ENCODE measurements at regions not wholly inside any gene's neighbourhood (a gene's known extent, or its start where the extent isn't known, plus 50 kb on each side); places are given as distances from the start of the nearest gene placed in this dataset.
"Not testable (repeated sequence)": the region's sequence is repeated elsewhere in the genome, so short reads cannot be mapped to it uniquely, and the experiment has no call there.

GRCh38 chr9:75500940-75501339, 389.5 kb upstream of the PCSK5 start:
- H3K36me3 Mint-ChIP-seq; H3K36me3 ChIP-seq (ENCODE audit: control insufficient read depth in 2 of 2, extremely low read depth in 1 of 2, insufficient read depth in 1 of 2, low read length in 1 of 2); H3K4me3 ChIP-seq (ENCODE audit: control insufficient read depth in 1 of 2, extremely low read depth in 1 of 2, low read length in 1 of 2); H3K27ac Mint-ChIP-seq; H3K27me3 ChIP-seq (replicated peaks in 1 of 2; ENCODE audit: control insufficient read depth in 2 of 2, extremely low read depth in 1 of 2, insufficient read depth in 2 of 2, low read length in 1 of 2); ATAC-seq (replicated peaks in 1 of 4); H3K9me3 Mint-ChIP-seq; H3K27ac ChIP-seq (ENCODE audit: low read length); H3K4me1 Mint-ChIP-seq; CTCF ChIA-PET; DNase-seq; H3K4me3 Mint-ChIP-seq; H3K4me1 ChIP-seq (ENCODE audit: control insufficient read depth in 1 of 2, extremely low read depth in 1 of 2, insufficient read depth in 2 of 2, low read length in 2 of 2); H3K27me3 Mint-ChIP-seq; H3K9me3 ChIP-seq; POLR2A ChIA-PET: not testable (repeated sequence)
- WGBS (ENCODE audit: insufficient coverage): no CpG with 5 or more reads among the region's 3 CpGs

- CTCF ChIA-PET: no interaction called here
- ATAC-seq (replicated peaks in 1 of 4) (no peak), DNase-seq (no peak)
- Mint-ChIP-seq H3K27me3 (peaks cover 0 to 3% of the 10 kb centered on the region in 2 donors), H3K4me3 (no peak overlapping the region), H3K9me3 (no peaks in the 10 kb centered on the region), H3K27ac (no peak overlapping the region), H3K36me3 (no peaks in the 10 kb centered on the region), H3K4me1 (no peaks in the 10 kb centered on the region)
- Histone ChIP-seq H3K27me3 (replicated peaks in 1 of 2; ENCODE audit: control insufficient read depth in 2 of 2, extremely low read depth in 1 of 2, insufficient read depth in 2 of 2, low read length in 1 of 2) (no peaks in the 10 kb centered on the region), H3K4me3 (ENCODE audit: control insufficient read depth in 1 of 2, extremely low read depth in 1 of 2, low read length in 1 of 2) (no peak overlapping the region), H3K36me3 (ENCODE audit: control insufficient read depth in 2 of 2, extremely low read depth in 1 of 2, insufficient read depth in 1 of 2, low read length in 1 of 2) (no peaks in the 10 kb centered on the region), H3K27ac (ENCODE audit: low read length) (no peak overlapping the region), H3K4me1 (ENCODE audit: control insufficient read depth in 1 of 2, extremely low read depth in 1 of 2, insufficient read depth in 2 of 2, low read length in 2 of 2) (no peaks in the 10 kb centered on the region), H3K9me3 (no peaks in the 10 kb centered on the region)
- POLR2A ChIA-PET: no interaction called here
These were observed 385.8 kb upstream of the PCSK5 start for GRCh38 chr9:75504721-75505120.

DNA sequence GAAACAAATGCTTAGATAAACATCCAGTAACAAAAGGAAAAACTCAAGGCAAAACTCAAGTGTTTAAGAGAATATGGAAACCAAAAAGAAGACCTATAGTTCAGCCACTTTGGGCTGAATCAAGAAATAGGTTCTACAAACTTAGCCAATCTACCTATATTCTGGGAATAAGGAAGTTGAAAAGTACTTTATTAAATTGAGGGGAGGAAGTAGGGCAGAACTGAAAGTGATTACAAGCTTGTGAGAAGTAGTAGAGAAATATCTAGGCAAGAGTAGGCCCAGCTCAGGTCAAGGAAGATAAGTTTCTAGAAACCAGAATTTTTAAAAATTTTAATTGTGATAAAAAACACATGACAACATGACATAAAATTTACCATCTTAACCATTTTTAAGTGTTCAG, 384.8 kb upstream of the PCSK5 start:
- DNase-seq (no peak), ATAC-seq (replicated peaks in 1 of 4) (no peak)
- Histone ChIP-seq H3K27ac (ENCODE audit: low read length) (no peak overlapping the region), H3K4me1 (ENCODE audit: control insufficient read depth in 1 of 2, extremely low read depth in 1 of 2, insufficient read depth in 2 of 2, low read length in 2 of 2) (no peaks in the 10 kb centered on the region), H3K27me3 (replicated peaks in 1 of 2; ENCODE audit: control insufficient read depth in 2 of 2, extremely low read depth in 1 of 2, insufficient read depth in 2 of 2, low read length in 1 of 2) (no peaks in the 10 kb centered on the region), H3K4me3 (ENCODE audit: control insufficient read depth in 1 of 2, extremely low read depth in 1 of 2, low read length in 1 of 2) (no peak overlapping the region), H3K36me3 (ENCODE audit: control insufficient read depth in 2 of 2, extremely low read depth in 1 of 2, insufficient read depth in 1 of 2, low read length in 1 of 2) (no peaks in the 10 kb centered on the region), H3K9me3 (no peaks in the 10 kb centered on the region)
- no peaks in the 10 kb centered on the region for H3K4me1 Mint-ChIP-seq
- CTCF ChIA-PET: no interaction called here
- POLR2A ChIA-PET: no interaction called here
- H3K4me3 Mint-ChIP-seq: no peak overlapping the region
- H3K9me3 Mint-ChIP-seq: no peaks in the 10 kb centered on the region
- H3K36me3 Mint-ChIP-seq: no peaks in the 10 kb centered on the region
- H3K27ac Mint-ChIP-seq: no peak overlapping the region
- H3K27me3 Mint-ChIP-seq: peaks cover 0 to 3% of the 10 kb centered on the region in 2 donors

DNA sequence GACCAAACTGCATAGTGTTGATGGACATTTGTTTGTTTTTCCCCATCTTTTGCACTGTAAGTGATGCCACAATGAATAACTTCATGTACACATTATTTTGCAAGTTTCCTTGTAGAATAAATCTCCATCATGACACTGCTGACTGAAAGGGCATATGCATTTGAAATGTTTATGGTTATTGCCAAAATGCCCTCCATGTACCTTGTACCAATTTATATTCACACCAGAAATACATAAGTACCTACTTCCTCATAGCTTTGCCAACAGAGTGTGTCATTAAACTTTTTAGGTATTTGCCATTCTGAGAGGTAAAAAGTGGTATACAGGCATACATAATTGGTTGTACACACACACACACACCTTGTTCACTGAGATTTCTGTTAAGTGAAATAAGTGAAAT, 361.0 kb upstream of the PCSK5 start:
- no peak overlapping the region for H3K27ac Mint-ChIP-seq
- ATAC-seq (replicated peaks in 1 of 4) (no peak), DNase-seq (no peak)
- Histone ChIP-seq H3K9me3 (no peaks in the 10 kb centered on the region), H3K27ac (ENCODE audit: low read length) (no peak overlapping the region), H3K27me3 (replicated peaks in 1 of 2; ENCODE audit: control insufficient read depth in 2 of 2, extremely low read depth in 1 of 2, insufficient read depth in 2 of 2, low read length in 1 of 2) (peaks cover 0 to 10% of the 10 kb centered on the region in 2 experiments), H3K4me1 (ENCODE audit: control insufficient read depth in 1 of 2, extremely low read depth in 1 of 2, insufficient read depth in 2 of 2, low read length in 2 of 2) (no peaks in the 10 kb centered on the region), H3K36me3 (ENCODE audit: control insufficient read depth in 2 of 2, extremely low read depth in 1 of 2, insufficient read depth in 1 of 2, low read length in 1 of 2) (no peaks in the 10 kb centered on the region), H3K4me3 (ENCODE audit: control insufficient read depth in 1 of 2, extremely low read depth in 1 of 2, low read length in 1 of 2) (no peak overlapping the region)
- no peaks in the 10 kb centered on the region for H3K9me3 Mint-ChIP-seq
- peaks cover 0 to 21% of the 10 kb centered on the region in 2 donors for H3K27me3 Mint-ChIP-seq
- H3K4me1 Mint-ChIP-seq: no peaks in the 10 kb centered on the region
- ChIA-PET CTCF (no interaction called here), POLR2A (no interaction called here)
- H3K36me3 Mint-ChIP-seq: no peaks in the 10 kb centered on the region
- H3K4me3 Mint-ChIP-seq: no peak overlapping the region

DNA sequence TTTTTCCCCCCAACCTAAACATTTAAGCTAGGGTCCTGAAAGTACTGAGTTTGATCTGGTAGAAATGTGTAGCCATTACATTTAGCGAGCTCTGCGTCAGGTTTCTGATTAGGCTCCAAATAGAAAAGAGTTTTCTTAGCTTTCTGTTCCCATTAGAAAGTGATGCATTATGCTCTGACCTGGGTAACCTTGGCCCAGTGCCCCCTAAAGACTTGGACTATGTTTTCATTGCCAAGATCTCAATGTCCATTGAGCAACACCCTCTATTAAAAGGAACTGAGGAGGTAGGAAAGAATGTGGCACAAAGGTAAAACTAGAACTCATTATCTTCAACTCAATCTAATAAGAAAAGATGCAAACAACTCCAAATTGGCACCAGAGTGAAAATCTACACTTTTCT, 358.9 kb upstream of the PCSK5 start:
- CTCF ChIA-PET: no interaction called here
- WGBS (ENCODE audit: insufficient coverage): 82% methylated on average over 2 of the region's 2 CpGs
- H3K27me3 ChIP-seq (replicated peaks in 1 of 2; ENCODE audit: control insufficient read depth in 2 of 2, extremely low read depth in 1 of 2, insufficient read depth in 2 of 2, low read length in 1 of 2): peaks cover 0 to 6% of the 10 kb centered on the region in 2 experiments
- no peak overlapping the region for H3K27ac ChIP-seq (ENCODE audit: low read length)
- Mint-ChIP-seq H3K36me3 (no peaks in the 10 kb centered on the region), H3K27ac (no peak overlapping the region), H3K9me3 (no peaks in the 10 kb centered on the region), H3K4me3 (no peak overlapping the region), H3K27me3 (peaks cover 0 to 18% of the 10 kb centered on the region in 2 donors), H3K4me1 (no peaks in the 10 kb centered on the region)
- no peaks in the 10 kb centered on the region for H3K36me3 ChIP-seq (ENCODE audit: control insufficient read depth in 2 of 2, extremely low read depth in 1 of 2, insufficient read depth in 1 of 2, low read length in 1 of 2)
- H3K4me3 ChIP-seq (ENCODE audit: control insufficient read depth in 1 of 2, extremely low read depth in 1 of 2, low read length in 1 of 2): no peak overlapping the region
- POLR2A ChIA-PET: no interaction called here
- H3K4me1 ChIP-seq (ENCODE audit: control insufficient read depth in 1 of 2, extremely low read depth in 1 of 2, insufficient read depth in 2 of 2, low read length in 2 of 2): no peaks in the 10 kb centered on the region
- ATAC-seq (replicated peaks in 1 of 4): no peak
- DNase-seq: no peak
- no peaks in the 10 kb centered on the region for H3K9me3 ChIP-seq

DNA sequence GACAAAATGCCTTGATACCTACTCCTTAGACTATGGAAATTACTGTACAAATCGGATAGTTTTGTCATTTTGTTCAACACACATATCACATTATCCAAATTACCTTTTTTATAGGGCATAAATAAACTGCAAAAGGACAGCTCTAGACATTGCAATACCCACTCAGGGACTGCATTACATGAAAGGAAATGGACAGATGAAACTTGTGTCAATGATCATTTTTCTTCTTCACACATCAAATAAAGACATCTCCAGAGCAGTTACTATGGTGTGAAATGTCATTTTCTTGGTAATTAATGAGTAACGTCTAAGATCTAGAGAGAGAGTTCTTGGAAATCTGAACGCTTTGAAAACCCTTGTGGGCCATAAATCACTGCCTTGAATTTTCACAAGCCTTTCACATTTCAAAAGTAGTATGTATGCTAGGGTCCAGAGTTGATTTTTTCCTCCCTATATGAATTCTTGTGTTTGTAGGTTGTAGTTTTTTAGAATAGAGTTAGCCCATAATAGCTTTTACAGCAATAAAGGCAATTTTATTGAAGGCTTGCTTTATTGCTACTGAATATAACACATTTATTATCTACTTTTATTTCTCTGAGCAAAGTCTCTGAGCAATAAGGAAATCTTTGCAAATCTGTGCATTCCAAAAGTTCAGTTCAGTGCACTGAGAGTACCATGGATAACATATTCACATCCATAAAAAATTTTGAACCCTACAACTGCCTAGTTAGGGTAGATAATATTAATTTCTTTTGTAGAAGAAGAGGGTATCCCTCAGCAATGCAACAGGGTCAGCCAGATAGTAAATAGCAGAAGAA, 358.0 kb upstream of the PCSK5 start:
- Histone ChIP-seq H3K36me3 (ENCODE audit: control insufficient read depth in 2 of 2, extremely low read depth in 1 of 2, insufficient read depth in 1 of 2, low read length in 1 of 2) (no peaks in the 10 kb centered on the region), H3K4me1 (ENCODE audit: control insufficient read depth in 1 of 2, extremely low read depth in 1 of 2, insufficient read depth in 2 of 2, low read length in 2 of 2) (no peaks in the 10 kb centered on the region), H3K4me3 (ENCODE audit: control insufficient read depth in 1 of 2, extremely low read depth in 1 of 2, low read length in 1 of 2) (no peak overlapping the region), H3K27ac (ENCODE audit: low read length) (no peak overlapping the region), H3K27me3 (replicated peaks in 1 of 2; ENCODE audit: control insufficient read depth in 2 of 2, extremely low read depth in 1 of 2, insufficient read depth in 2 of 2, low read length in 1 of 2) (no peaks in the 10 kb centered on the region), H3K9me3 (no peaks in the 10 kb centered on the region)
- CTCF ChIA-PET: no interaction called here
- Mint-ChIP-seq H3K4me3 (no peak overlapping the region), H3K27ac (no peak overlapping the region), H3K4me1 (no peaks in the 10 kb centered on the region), H3K36me3 (no peaks in the 10 kb centered on the region), H3K9me3 (no peaks in the 10 kb centered on the region), H3K27me3 (peaks cover 0 to 11% of the 10 kb centered on the region in 2 donors)
- no CpG with 5 or more reads among the region's 3 CpGs for WGBS (ENCODE audit: insufficient coverage)
- ATAC-seq (replicated peaks in 1 of 4) (no peak), DNase-seq (no peak)
- POLR2A ChIA-PET: no interaction called here

GRCh38 chr9:75539523-75539922, 350.9 kb upstream of the PCSK5 start:
- H3K27ac ChIP-seq (ENCODE audit: low read length): no peak overlapping the region
- Mint-ChIP-seq H3K4me1 (no peaks in the 10 kb centered on the region), H3K4me3 (no peak overlapping the region), H3K36me3 (no peaks in the 10 kb centered on the region), H3K27me3 (peaks cover 0 to 9% of the 10 kb centered on the region in 2 donors), H3K27ac (no peak overlapping the region), H3K9me3 (no peaks in the 10 kb centered on the region)
- ChIA-PET CTCF (no interaction called here), POLR2A (no interaction called here)
- H3K4me3 ChIP-seq (ENCODE audit: control insufficient read depth in 1 of 2, extremely low read depth in 1 of 2, low read length in 1 of 2): no peak overlapping the region
- WGBS (ENCODE audit: insufficient coverage): no CpG with 5 or more reads among the region's 1 CpG
- ATAC-seq (replicated peaks in 1 of 4) (no peak), DNase-seq (no peak)
- H3K4me1 ChIP-seq (ENCODE audit: control insufficient read depth in 1 of 2, extremely low read depth in 1 of 2, insufficient read depth in 2 of 2, low read length in 2 of 2): no peaks in the 10 kb centered on the region
- H3K36me3 ChIP-seq (ENCODE audit: control insufficient read depth in 2 of 2, extremely low read depth in 1 of 2, insufficient read depth in 1 of 2, low read length in 1 of 2): no peaks in the 10 kb centered on the region
- H3K9me3 ChIP-seq: no peaks in the 10 kb centered on the region
- H3K27me3 ChIP-seq (replicated peaks in 1 of 2; ENCODE audit: control insufficient read depth in 2 of 2, extremely low read depth in 1 of 2, insufficient read depth in 2 of 2, low read length in 1 of 2): no peaks in the 10 kb centered on the region
